ENCODE measurements at regions not wholly inside any gene's neighbourhood (a gene's known extent, or its start where the extent isn't known, plus 50 kb on each side); places are given as distances from the start of the nearest gene placed in this dataset.

DNA sequence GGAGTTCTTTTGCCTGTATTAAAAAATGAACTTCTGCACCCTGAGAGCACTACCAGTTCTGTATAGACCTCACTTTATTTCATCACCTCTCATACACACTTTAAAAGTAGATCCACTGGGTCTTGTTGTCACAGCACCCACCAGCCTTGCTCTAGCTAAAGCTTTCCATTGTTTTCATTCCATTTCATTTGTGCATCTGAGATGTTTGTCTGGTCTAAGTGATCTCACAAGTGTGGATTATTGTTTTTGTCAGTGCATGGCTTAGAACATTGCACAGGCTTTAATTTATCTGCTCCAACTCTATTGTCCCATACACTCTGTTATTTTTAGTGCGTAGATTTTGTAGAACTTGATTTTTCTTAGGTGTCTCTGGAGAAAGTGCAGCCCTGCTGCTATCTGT, 1157.5 kb upstream of the PABPC4L start:
- DNase-seq = no peak
- Histone ChIP-seq H3K27me3 (replicated peaks in 1 of 7) (no peaks in the 10 kb centered on the region), H3K36me3 (no peaks in the 10 kb centered on the region), H3K4me1 (no peaks in the 10 kb centered on the region), H3K27ac (no peak overlapping the region), H3K9me3 (no peaks in the 10 kb centered on the region), H3K4me3 (no peak overlapping the region)
- intact Hi-C loops (cut with DNase I; ENCODE audit: low total_unique reads) = no loop called here
- TF ChIP-seq CTCF (IDR thresholded peaks at IDR 0.05 in 8 of 11, conservative IDR thresholded peaks at IDR 0.05 in 3 of 11) = no peak
- no peak for TF ChIP-seq POLR2A (IDR thresholded peaks at IDR 0.05)
- TF ChIP-seq POLR2AphosphoS5 (IDR thresholded peaks at IDR 0.05) = no peak
- WGBS, 5 donors = 82 to 100% (median 88%) methylated on average over 1 of the region's 1 CpG

DNA sequence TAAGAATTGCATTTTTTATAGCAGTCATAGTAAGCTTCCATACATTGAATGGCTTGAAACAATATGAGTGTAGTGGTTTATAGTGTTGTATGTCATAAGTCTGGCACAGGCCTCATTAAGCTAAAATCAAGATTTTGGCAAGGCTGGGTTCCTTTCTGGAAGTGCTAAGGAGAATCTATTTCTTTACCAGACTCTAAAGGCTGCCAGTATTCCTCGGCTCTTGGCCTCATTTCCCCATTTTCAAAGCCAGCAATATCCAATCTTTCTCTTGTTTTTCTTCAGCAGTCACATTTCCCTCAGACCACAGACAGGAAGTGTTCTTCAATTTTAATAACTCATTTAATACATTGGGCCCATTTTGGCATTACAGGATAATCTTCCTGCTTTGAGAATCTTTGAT, 1155.5 kb upstream of the PABPC4L start:
- H3K9me3 ChIP-seq = no peaks in the 10 kb centered on the region
- 62 to 78% (median 74%) methylated on average over 1 of the region's 1 CpG for WGBS, 5 donors
- no peaks in the 10 kb centered on the region for H3K36me3 ChIP-seq
- no peak overlapping the region for H3K4me3 ChIP-seq
- H3K4me1 ChIP-seq = no peaks in the 10 kb centered on the region
- no peak for TF ChIP-seq CTCF (IDR thresholded peaks at IDR 0.05 in 8 of 11, conservative IDR thresholded peaks at IDR 0.05 in 3 of 11)
- no peak for TF ChIP-seq POLR2AphosphoS5 (IDR thresholded peaks at IDR 0.05)
- TF ChIP-seq POLR2A (IDR thresholded peaks at IDR 0.05) = no peak
- no peak overlapping the region for H3K27ac ChIP-seq
- no peaks in the 10 kb centered on the region for H3K27me3 ChIP-seq (replicated peaks in 1 of 7)
- DNase-seq = no peak
- intact Hi-C loops (cut with DNase I; ENCODE audit: low total_unique reads) = no loop called here

GRCh38 chr4:135354876-135355275, 1153.3 kb upstream of the PABPC4L start:
- WGBS, 5 donors = 77 to 97% (median 84%) methylated on average over 1 of the region's 1 CpG
- DNase-seq = no peak

GRCh38 chr4:135353008-135353407, 1151.4 kb upstream of the PABPC4L start:
- Histone ChIP-seq H3K27me3 (replicated peaks in 1 of 7) (no peaks in the 10 kb centered on the region), H3K9me3 (no peaks in the 10 kb centered on the region), H3K4me3 (no peak overlapping the region), H3K27ac (no peak overlapping the region), H3K4me1 (no peaks in the 10 kb centered on the region), H3K36me3 (no peaks in the 10 kb centered on the region)
- DNase-seq = no peak
- TF ChIP-seq POLR2A (IDR thresholded peaks at IDR 0.05) (no peak), CTCF (IDR thresholded peaks at IDR 0.05 in 8 of 11, conservative IDR thresholded peaks at IDR 0.05 in 3 of 11) (no peak), POLR2AphosphoS5 (IDR thresholded peaks at IDR 0.05) (no peak)
- intact Hi-C loops (cut with DNase I; ENCODE audit: low total_unique reads) = no loop called here
- 68 to 85% (median 76%) methylated on average over 3 of the region's 3 CpGs for WGBS, 5 donors

More at GRCh38 chr4:135354876-135355275, 1153.3 kb upstream of the PABPC4L start:
- Histone ChIP-seq H3K4me3 (no peak overlapping the region), H3K9me3 (no peaks in the 10 kb centered on the region), H3K36me3 (no peaks in the 10 kb centered on the region), H3K27me3 (replicated peaks in 1 of 7) (no peaks in the 10 kb centered on the region), H3K27ac (no peak overlapping the region), H3K4me1 (no peaks in the 10 kb centered on the region)
- TF ChIP-seq CTCF (IDR thresholded peaks at IDR 0.05 in 8 of 11, conservative IDR thresholded peaks at IDR 0.05 in 3 of 11) (no peak), POLR2A (IDR thresholded peaks at IDR 0.05) (no peak), POLR2AphosphoS5 (IDR thresholded peaks at IDR 0.05) (no peak)
- intact Hi-C loops (cut with DNase I; ENCODE audit: low total_unique reads) = no loop called here
